ENCODE measurements at regions not wholly inside any gene's neighbourhood (a gene's known extent, or its start where the extent isn't known, plus 50 kb on each side); places are given as distances from the start of the nearest gene placed in this dataset.

GRCh38 chr17:71496552-71496951, 624.3 kb upstream of the SOX9 start (continued):
- no peak for TF ChIP-seq SP2 (IDR thresholded peaks at IDR 0.05; ENCODE audit: low read length)
